ENCODE measurements at regions not wholly inside any gene's neighbourhood (a gene's known extent, or its start where the extent isn't known, plus 50 kb on each side); places are given as distances from the start of the nearest gene placed in this dataset.

- H3K4me1 ChIP-seq (ENCODE audit: insufficient read depth, low read length), result no peaks in the 10 kb centered on the region
- WGBS, result 89% methylated on average over 1 of the region's 3 CpGs
- H3K4me3 ChIP-seq (ENCODE audit: low read length), result no peak overlapping the region
- H3K27me3 ChIP-seq (ENCODE audit: insufficient read depth, low read length), result no peaks in the 10 kb centered on the region
- no peak overlapping the region for H3K27ac ChIP-seq (ENCODE audit: low read depth, low read length)
- H3K9me3 ChIP-seq (ENCODE audit: insufficient read depth, low read depth, low read length), result no peaks in the 10 kb centered on the region
- no peak overlapping the region for H3K9ac ChIP-seq (ENCODE audit: low read depth, low read length)
- no peaks in the 10 kb centered on the region for H3K36me3 ChIP-seq (ENCODE audit: insufficient read depth, low read length)
Measured at GRCh38 chr4:106618956-106619355, 250.4 kb upstream of the GIMD1 start.

GRCh38 chr4:106615961-106616360 is 247.4 kb upstream of the GIMD1 start:
- Histone ChIP-seq H3K36me3 (ENCODE audit: insufficient read depth, low read length) (no peaks in the 10 kb centered on the region), H3K27me3 (ENCODE audit: insufficient read depth, low read length) (no peaks in the 10 kb centered on the region), H3K4me1 (ENCODE audit: insufficient read depth, low read length) (no peaks in the 10 kb centered on the region), H3K4me3 (ENCODE audit: low read length) (no peak overlapping the region), H3K27ac (ENCODE audit: low read depth, low read length) (no peak overlapping the region), H3K9ac (ENCODE audit: low read depth, low read length) (no peak overlapping the region), H3K9me3 (ENCODE audit: insufficient read depth, low read depth, low read length) (0 out of 2 replicates have a peak, but pooled peaks cover under 1% of the 10 kb centered on the region)
- WGBS, result 86% methylated on average over 2 of the region's 2 CpGs

- H3K27me3 ChIP-seq (ENCODE audit: insufficient read depth, low read length), result no peaks in the 10 kb centered on the region
- WGBS, result 100% methylated on average over 4 of the region's 4 CpGs
- no peak overlapping the region for H3K4me3 ChIP-seq (ENCODE audit: low read length)
- 0 out of 2 replicates have a peak, but pooled peaks cover 6% of the 10 kb centered on the region for H3K9me3 ChIP-seq (ENCODE audit: insufficient read depth, low read depth, low read length)
- no peak overlapping the region for H3K27ac ChIP-seq (ENCODE audit: low read depth, low read length)
- H3K9ac ChIP-seq (ENCODE audit: low read depth, low read length), result no peak overlapping the region
- no peaks in the 10 kb centered on the region for H3K36me3 ChIP-seq (ENCODE audit: insufficient read depth, low read length)
- no peaks in the 10 kb centered on the region for H3K4me1 ChIP-seq (ENCODE audit: insufficient read depth, low read length)
Measured at GRCh38 chr4:106615410-106615945, 246.9 kb upstream of the GIMD1 start.

GRCh38 chr4:106614441-106614840 is 245.9 kb upstream of the GIMD1 start:
- no peaks in the 10 kb centered on the region for H3K36me3 ChIP-seq (ENCODE audit: insufficient read depth, low read length)
- H3K9me3 ChIP-seq (ENCODE audit: insufficient read depth, low read depth, low read length), result 0 out of 2 replicates have a peak, but pooled peaks cover 7% of the 10 kb centered on the region
- no peak overlapping the region for H3K27ac ChIP-seq (ENCODE audit: low read depth, low read length)
- H3K4me1 ChIP-seq (ENCODE audit: insufficient read depth, low read length), result no peaks in the 10 kb centered on the region
- no peaks in the 10 kb centered on the region for H3K27me3 ChIP-seq (ENCODE audit: insufficient read depth, low read length)
- 92% methylated on average over 4 of the region's 4 CpGs for WGBS
- no peak overlapping the region for H3K9ac ChIP-seq (ENCODE audit: low read depth, low read length)
- H3K4me3 ChIP-seq (ENCODE audit: low read length), result no peak overlapping the region

- 90% methylated on average over 7 of the region's 7 CpGs for WGBS
- H3K9me3 ChIP-seq (ENCODE audit: insufficient read depth, low read depth, low read length), result peaks cover 7% of the 10 kb centered on the region; the same call in 1 of the 2 replicates
Measured at GRCh38 chr4:106609917-106610316, 241.3 kb upstream of the GIMD1 start.

GRCh38 chr4:106607558-106607957 is 239.0 kb upstream of the GIMD1 start:
- 100% methylated on average over 1 of the region's 2 CpGs for WGBS
- no peaks in the 10 kb centered on the region for H3K4me1 ChIP-seq (ENCODE audit: insufficient read depth, low read length)

More at GRCh38 chr4:106609917-106610316, 241.3 kb upstream of the GIMD1 start:
- Histone ChIP-seq H3K36me3 (ENCODE audit: insufficient read depth, low read length) (no peaks in the 10 kb centered on the region), H3K9ac (ENCODE audit: low read depth, low read length) (no peak overlapping the region), H3K4me3 (ENCODE audit: low read length) (no peak overlapping the region), H3K27ac (ENCODE audit: low read depth, low read length) (no peak overlapping the region), H3K4me1 (ENCODE audit: insufficient read depth, low read length) (no peaks in the 10 kb centered on the region), H3K27me3 (ENCODE audit: insufficient read depth, low read length) (no peaks in the 10 kb centered on the region)

GRCh38 chr4:106604319-106605051 is 235.9 kb upstream of the GIMD1 start:
- WGBS, result 91% methylated on average over 4 of the region's 4 CpGs
- Histone ChIP-seq H3K9me3 (ENCODE audit: insufficient read depth, low read depth, low read length) (no peaks in the 10 kb centered on the region; the same call in 1 of the 2 replicates), H3K4me1 (ENCODE audit: insufficient read depth, low read length) (no peaks in the 10 kb centered on the region)

More at GRCh38 chr4:106607558-106607957, 239.0 kb upstream of the GIMD1 start:
- Histone ChIP-seq H3K27ac (ENCODE audit: low read depth, low read length) (no peak overlapping the region), H3K9ac (ENCODE audit: low read depth, low read length) (no peak overlapping the region), H3K4me3 (ENCODE audit: low read length) (no peak overlapping the region), H3K36me3 (ENCODE audit: insufficient read depth, low read length) (no peaks in the 10 kb centered on the region), H3K27me3 (ENCODE audit: insufficient read depth, low read length) (no peaks in the 10 kb centered on the region), H3K9me3 (ENCODE audit: insufficient read depth, low read depth, low read length) (peaks cover 7% of the 10 kb centered on the region; the same call in 1 of the 2 replicates)

GRCh38 chr4:106603471-106603870 is 234.9 kb upstream of the GIMD1 start:
- Histone ChIP-seq H3K4me1 (ENCODE audit: insufficient read depth, low read length) (no peaks in the 10 kb centered on the region), H3K36me3 (ENCODE audit: insufficient read depth, low read length) (no peaks in the 10 kb centered on the region), H3K27ac (ENCODE audit: low read depth, low read length) (no peak overlapping the region), H3K9me3 (ENCODE audit: insufficient read depth, low read depth, low read length) (no peaks in the 10 kb centered on the region; the same call in 1 of the 2 replicates), H3K27me3 (ENCODE audit: insufficient read depth, low read length) (no peaks in the 10 kb centered on the region), H3K4me3 (ENCODE audit: low read length) (no peak overlapping the region), H3K9ac (ENCODE audit: low read depth, low read length) (no peak overlapping the region)
- WGBS, result 93% methylated on average over 3 of the region's 3 CpGs

More at GRCh38 chr4:106604319-106605051, 235.9 kb upstream of the GIMD1 start:
- no peaks in the 10 kb centered on the region for H3K27me3 ChIP-seq (ENCODE audit: insufficient read depth, low read length)
- no peak overlapping the region for H3K4me3 ChIP-seq (ENCODE audit: low read length)
- H3K36me3 ChIP-seq (ENCODE audit: insufficient read depth, low read length), result no peaks in the 10 kb centered on the region
- no peak overlapping the region for H3K27ac ChIP-seq (ENCODE audit: low read depth, low read length)
- no peak overlapping the region for H3K9ac ChIP-seq (ENCODE audit: low read depth, low read length)

GRCh38 chr4:106602711-106603110 is 234.1 kb upstream of the GIMD1 start:
- no peaks in the 10 kb centered on the region for H3K4me1 ChIP-seq (ENCODE audit: insufficient read depth, low read length)
- H3K27me3 ChIP-seq (ENCODE audit: insufficient read depth, low read length), result no peaks in the 10 kb centered on the region
- 98% methylated on average over 2 of the region's 2 CpGs for WGBS
- H3K9ac ChIP-seq (ENCODE audit: low read depth, low read length), result no peak overlapping the region
- no peak overlapping the region for H3K27ac ChIP-seq (ENCODE audit: low read depth, low read length)
- H3K9me3 ChIP-seq (ENCODE audit: insufficient read depth, low read depth, low read length), result no peaks in the 10 kb centered on the region; the same call in 1 of the 2 replicates
- H3K4me3 ChIP-seq (ENCODE audit: low read length), result no peak overlapping the region
- H3K36me3 ChIP-seq (ENCODE audit: insufficient read depth, low read length), result no peaks in the 10 kb centered on the region

GRCh38 chr4:106601519-106601918 is 232.9 kb upstream of the GIMD1 start:
- Histone ChIP-seq H3K4me3 (ENCODE audit: low read length) (no peak overlapping the region), H3K27me3 (ENCODE audit: insufficient read depth, low read length) (no peaks in the 10 kb centered on the region), H3K9ac (ENCODE audit: low read depth, low read length) (no peak overlapping the region), H3K9me3 (ENCODE audit: insufficient read depth, low read depth, low read length) (no peaks in the 10 kb centered on the region; the same call in 1 of the 2 replicates), H3K36me3 (ENCODE audit: insufficient read depth, low read length) (no peaks in the 10 kb centered on the region), H3K4me1 (ENCODE audit: insufficient read depth, low read length) (no peaks in the 10 kb centered on the region), H3K27ac (ENCODE audit: low read depth, low read length) (no peak overlapping the region)
- 88% methylated on average over 1 of the region's 1 CpG for WGBS

GRCh38 chr4:106595906-106596305 is 227.3 kb upstream of the GIMD1 start:
- Histone ChIP-seq H3K27me3 (ENCODE audit: insufficient read depth, low read length) (no peaks in the 10 kb centered on the region), H3K9ac (ENCODE audit: low read depth, low read length) (no peak overlapping the region), H3K4me3 (ENCODE audit: low read length) (no peak overlapping the region), H3K27ac (ENCODE audit: low read depth, low read length) (no peak overlapping the region), H3K4me1 (ENCODE audit: insufficient read depth, low read length) (peaks cover 6% of the 10 kb centered on the region; the same call in 1 of the 2 replicates), H3K36me3 (ENCODE audit: insufficient read depth, low read length) (no peaks in the 10 kb centered on the region), H3K9me3 (ENCODE audit: insufficient read depth, low read depth, low read length) (no peaks in the 10 kb centered on the region)
- WGBS, result 100% methylated on average over 1 of the region's 1 CpG
